HCEC 1CT (cell line): ENCODE measurements at regions not wholly inside any gene's neighbourhood (a gene's known extent, or its start where the extent isn't known, plus 50 kb on each side); places are given as distances from the start of the nearest gene placed in this dataset.

Experiments
- DNase-seq: peaks from one replicate; pipeline ENCODE4 v3.0.0-alpha.2; 2017

DNA sequence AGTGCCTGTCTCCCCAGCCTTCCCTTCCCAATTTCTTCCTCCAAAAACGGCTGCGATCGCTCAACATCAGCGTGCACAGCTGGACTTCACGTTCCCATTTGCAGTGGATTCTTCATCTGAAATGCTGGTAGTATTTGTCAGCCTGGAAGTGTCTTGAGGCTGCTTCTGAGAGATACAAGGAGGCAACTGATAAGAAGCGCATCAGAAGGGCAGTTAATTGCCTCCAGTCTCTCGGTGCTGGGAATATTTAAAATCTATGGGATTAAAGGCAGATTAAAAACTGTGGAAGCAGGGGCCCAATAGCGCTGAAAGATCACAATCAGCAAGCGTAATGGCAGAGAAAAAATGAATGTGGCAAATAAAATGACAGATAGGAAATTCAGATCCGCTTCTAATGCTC is 450.0 kb downstream of the GATA3 start:
- DNase-seq, result no peak

DNA sequence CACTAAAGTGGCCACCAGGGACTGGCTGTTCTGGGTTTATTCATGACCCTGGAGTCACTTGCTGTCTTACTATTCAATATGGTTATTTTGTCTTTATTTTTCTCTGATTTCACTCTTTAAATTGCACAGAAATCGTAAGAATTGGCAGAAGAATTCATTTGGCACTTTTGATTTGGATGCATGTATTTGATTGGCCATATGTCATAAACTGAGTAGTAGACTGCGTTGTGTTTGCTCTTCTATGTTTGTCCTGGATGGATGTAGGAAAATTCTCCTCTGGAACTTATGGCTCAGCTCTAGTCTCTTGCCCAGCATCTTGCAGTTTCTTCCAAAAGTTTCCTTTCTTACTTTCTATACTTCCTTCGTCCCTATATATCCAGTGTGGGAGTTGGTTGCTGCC is 452.7 kb downstream of the GATA3 start:
- DNase-seq, result no peak

- DNase-seq, result no peak
Measured at GRCh38 chr10:8508882-8509281, 454.4 kb downstream of the GATA3 start.

DNA sequence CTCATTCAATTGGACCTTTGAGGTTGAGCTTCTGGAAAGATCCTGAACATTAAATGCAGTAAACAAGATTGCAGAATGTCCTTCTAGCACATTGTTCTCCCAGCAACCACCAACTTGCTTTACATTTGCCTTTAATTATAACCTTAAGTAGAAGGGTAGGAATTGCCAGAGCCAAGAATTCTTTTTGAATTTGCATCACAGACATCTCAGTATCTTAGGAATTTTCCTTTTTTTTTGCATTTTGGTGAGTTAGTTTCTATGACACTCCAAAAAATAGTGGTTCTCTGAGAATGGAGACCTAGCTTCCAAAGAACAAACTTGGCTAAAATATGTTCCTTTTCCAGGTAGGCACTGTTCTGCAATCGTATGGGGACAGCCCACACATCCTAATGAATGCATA is 456.0 kb downstream of the GATA3 start:
- no peak for DNase-seq

DNA sequence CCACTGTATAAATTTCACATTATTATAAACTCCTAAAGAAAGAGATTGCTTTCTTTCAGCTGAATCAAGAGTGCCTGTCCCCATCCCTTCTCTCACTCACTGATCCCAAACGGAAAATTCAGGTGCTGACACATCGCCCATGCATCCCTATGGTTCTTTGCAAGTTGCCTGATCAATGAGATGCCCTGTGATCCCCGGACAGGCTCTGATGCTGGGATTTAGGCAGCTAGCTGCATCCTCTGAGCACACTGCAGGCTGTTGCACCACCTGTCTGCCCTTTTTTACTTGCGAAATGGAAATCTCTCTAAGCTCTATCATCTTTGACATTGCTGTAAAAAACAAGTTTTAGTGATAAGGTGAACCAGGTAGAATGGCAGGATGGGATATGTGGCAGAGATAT is 456.5 kb downstream of the GATA3 start:
- DNase-seq, result no peak

DNA sequence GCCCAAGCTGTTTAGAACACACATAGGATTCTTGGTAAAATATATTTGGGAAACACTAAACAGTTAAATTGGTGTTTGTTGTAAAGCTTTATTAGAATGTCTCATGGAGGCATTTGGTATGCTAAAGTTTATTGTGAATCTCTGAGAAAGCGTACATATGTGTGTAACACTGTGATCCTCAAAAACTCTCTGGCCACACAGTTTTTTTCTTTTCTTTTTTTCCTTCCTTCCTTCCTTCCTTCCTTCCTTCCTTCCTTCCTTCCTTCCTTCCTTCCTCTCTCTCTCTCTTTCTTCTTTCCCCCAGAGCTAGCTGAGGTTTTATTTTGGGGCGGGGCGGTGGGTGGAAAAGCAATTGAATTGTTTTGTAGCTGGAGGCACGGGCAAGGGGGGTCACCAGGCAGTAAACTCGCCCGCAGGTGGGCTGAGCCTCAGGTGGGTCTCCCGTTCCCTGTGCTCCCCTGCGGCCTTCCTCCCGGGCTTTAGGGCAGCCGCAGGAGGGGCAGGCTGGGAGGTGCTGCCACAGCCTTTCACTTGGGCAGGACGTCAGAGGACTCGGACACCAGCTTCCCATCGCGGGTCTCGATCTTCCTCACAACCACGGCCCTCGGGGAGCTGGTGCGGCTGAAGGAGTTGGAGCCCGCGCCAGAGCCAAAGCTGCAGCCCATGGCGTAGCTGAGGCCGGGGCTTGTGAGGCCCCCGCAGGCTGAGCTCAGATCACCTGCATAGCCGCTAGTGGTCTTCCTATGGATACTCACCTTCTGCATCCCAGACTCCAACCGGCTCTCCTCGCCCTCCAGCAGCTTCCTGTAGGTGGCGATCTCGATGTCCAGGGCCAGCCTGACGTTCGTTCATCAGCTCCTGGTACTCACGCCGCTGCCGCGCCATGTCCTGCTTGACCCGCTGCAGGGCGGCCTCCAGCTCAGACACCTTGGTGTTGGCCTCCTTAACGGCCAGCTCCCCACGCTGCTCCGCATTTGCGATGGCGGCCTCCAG is 459.0 kb downstream of the GATA3 start:
- no peak for DNase-seq

DNA sequence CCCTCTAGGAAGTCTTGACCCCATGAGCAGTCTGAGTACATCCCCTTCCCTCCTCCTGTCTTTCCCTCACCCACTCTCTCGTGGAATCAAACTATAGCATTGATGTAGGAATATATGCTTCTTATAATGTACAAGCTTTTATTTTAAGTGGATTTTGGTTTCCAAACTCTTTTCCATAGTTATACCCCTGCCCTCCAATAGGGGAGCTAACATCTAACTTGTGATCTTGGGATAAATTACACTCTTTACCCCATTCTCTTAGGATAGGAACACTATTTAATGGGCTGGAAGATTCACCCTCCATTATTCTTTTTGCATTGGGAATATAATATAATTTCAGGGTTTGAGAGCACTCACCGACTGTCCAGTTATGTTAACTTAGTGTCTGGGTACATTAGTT is 465.9 kb downstream of the GATA3 start:
- no peak for DNase-seq

- DNase-seq, result no peak
Measured at GRCh38 chr10:8527773-8528172, 473.3 kb downstream of the GATA3 start.

DNA sequence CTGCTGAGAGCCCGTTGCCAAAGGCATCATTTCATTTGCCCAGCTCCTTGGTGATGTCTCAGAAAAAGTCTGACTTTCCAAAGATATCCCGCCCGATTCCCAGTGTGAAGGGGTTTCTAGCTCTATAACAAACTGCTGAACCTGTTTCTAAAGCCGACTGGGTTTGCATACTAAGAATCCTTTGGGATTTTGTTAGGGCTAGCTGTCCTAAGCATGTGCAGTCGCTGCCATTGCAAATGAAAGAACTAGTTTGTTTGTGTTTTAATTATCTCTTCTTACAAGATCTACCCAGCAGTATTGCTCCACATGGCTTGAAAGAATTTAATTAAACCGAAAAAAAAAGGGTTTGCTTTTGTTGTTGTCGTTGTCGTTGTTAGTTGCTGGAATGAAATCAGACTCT is 476.6 kb downstream of the GATA3 start:
- no peak for DNase-seq

DNA sequence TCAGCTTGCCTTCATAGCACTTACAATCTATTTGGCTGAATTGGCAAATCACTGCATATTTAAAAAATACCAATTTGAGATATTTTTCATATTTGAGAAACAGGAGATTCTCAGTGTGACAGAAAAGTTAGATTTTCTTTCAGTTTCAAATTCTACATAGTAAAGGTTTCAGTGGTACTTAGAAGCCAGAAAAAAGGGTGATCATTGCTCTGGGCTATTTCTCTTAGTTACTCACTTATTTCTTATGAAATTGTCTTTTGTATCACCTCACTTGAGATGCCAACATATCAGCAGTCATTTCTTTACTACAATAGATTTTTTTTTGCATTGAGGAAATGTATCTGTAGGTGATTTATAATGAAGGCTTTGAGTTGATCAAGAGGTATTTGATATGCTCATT is 478.2 kb downstream of the GATA3 start:
- no peak for DNase-seq

- DNase-seq, result no peak
Measured at GRCh38 chr10:8533462-8533861, 479.0 kb downstream of the GATA3 start.

DNA sequence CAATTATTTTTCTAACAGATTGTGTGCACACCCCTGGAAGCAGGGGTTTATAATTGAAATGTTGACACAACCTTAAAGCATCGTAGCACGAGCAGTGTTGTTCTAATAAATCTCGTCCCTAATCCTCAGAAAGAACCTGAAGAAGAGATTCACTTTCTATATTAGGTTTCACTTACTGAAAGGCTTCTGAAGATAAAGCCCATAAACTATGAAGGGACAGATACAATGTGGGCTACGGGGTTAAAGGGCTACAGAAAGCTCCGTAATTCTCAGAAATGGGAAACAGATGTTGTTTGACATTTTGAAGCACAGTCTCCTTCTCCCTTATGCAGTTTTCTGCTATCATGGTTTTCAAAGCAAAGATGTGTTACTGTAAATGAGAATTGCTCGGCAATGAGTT is 479.6 kb downstream of the GATA3 start:
- DNase-seq, result no peak

- DNase-seq, result no peak
Measured at GRCh38 chr10:8534891-8535290, 480.4 kb downstream of the GATA3 start.

- DNase-seq, result no peak
Measured at GRCh38 chr10:8539056-8539455, 484.6 kb downstream of the GATA3 start.

- no peak for DNase-seq
Measured at GRCh38 chr10:8543361-8544056, 489.0 kb downstream of the GATA3 start.

DNA sequence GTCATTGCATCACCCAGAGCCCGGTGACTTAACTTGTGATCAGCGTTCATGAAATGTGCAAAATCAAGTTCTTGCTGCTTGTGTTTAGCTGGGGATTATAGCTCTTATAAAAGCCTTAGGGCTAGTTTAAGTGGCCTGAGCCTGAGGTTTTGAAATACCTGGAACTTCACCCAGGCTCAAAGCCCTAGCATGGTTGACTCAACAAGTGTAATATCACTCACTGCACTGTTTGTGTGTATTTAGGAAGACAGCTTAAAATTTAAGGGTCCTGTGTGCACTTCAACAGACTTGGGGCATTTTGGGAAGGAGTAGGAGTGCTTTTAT is 489.5 kb downstream of the GATA3 start:
- DNase-seq, result no peak

- DNase-seq, result no peak
Measured at GRCh38 chr10:8544500-8544899, 490.0 kb downstream of the GATA3 start.

- DNase-seq, result no peak
Measured at GRCh38 chr10:8554574-8554973, 500.1 kb downstream of the GATA3 start.

DNA sequence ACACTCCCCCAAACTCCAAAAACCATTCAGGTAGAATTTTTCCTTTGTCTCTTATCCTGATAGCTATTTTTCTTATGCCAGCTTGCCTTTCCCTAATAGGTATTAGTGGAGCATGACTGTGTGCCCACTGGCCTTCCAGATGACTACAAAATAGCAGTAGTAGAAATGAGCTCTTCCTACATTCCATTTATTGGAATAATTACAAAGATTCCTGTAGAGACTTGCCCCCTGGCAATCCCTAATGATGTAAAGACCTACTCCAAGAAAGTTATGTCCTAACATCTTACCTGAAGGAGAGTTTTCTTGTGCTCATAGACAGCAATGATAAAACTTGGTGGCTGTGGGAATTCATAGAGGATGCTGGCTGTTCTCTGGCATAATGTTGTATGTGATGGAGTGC is 501.8 kb downstream of the GATA3 start:
- no peak for DNase-seq

- DNase-seq, result no peak
Measured at GRCh38 chr10:8563478-8563877, 509.0 kb downstream of the GATA3 start.

GRCh38 chr10:8566737-8567136 is 512.2 kb downstream of the GATA3 start:
- DNase-seq, result no peak

DNA sequence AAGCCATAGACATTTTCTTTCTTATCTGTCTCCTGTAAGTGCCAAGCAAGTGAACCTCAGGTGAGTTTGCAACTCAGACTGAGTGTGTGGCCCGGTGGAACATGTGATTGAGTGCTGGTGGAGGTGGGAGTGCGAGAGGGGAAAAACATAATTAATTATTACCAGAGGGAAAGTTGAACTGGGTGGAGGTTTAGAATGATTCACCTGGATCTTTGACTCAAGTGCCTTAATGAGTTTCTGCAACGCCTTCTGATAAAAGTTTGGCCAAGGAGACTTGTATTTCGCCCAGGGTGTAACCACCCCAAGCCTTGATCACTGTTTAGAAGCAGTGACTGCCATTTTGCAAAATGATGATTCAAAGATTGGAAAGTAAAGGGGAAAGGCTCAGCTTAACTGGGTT is 513.9 kb downstream of the GATA3 start:
- no peak for DNase-seq

GRCh38 chr10:8575620-8576019 is 521.1 kb downstream of the GATA3 start:
- no peak for DNase-seq

- no peak for DNase-seq
Measured at GRCh38 chr10:8576281-8576680, 521.8 kb downstream of the GATA3 start.

- DNase-seq, result no peak
Measured at GRCh38 chr10:8576911-8577310, 522.4 kb downstream of the GATA3 start.
